ENCODE measurements at regions not wholly inside any gene's neighbourhood (a gene's known extent, or its start where the extent isn't known, plus 50 kb on each side); places are given as distances from the start of the nearest gene placed in this dataset.

GRCh38 chr12:131553096-131553777, 157.7 kb upstream of the SFSWAP start (continued):
- TF ChIP-seq RB1 (IDR thresholded peaks at IDR 0.05; ENCODE audit: low read depth) (no peak), BCOR (IDR thresholded peaks at IDR 0.05) (no peak), ZBTB17 (CRISPR knock-in tag; IDR thresholded peaks at IDR 0.05) (no peak), BDP1 (IDR thresholded peaks at IDR 0.05; ENCODE audit: insufficient read depth, insufficient read length) (no peak), NR2C1 (IDR thresholded peaks at IDR 0.05) (no peak), NR2C1 (tag; IDR thresholded peaks at IDR 0.05) (peak; percentile 59), PML (IDR thresholded peaks at IDR 0.05; ENCODE audit: low read length) (no peak), ZNF444 (CRISPR knock-in tag; IDR thresholded peaks at IDR 0.05) (no peak), USF2 (CRISPR knock-in tag; IDR thresholded peaks at IDR 0.05) (no peak), ARHGAP35 (IDR thresholded peaks at IDR 0.05; ENCODE audit: partially characterized antibody) (no peak), GTF2F1 (IDR thresholded peaks at IDR 0.05; ENCODE audit: low read depth, low read length) (no peak), ZNF830 (CRISPR knock-in tag; IDR thresholded peaks at IDR 0.05) (no peak), ZNF384 (IDR thresholded peaks at IDR 0.05; ENCODE audit: low read depth, low read length) (no peak), DIDO1 (tag; IDR thresholded peaks at IDR 0.05; ENCODE audit: low read depth) (no peak), ZNF354B (CRISPR knock-in tag; IDR thresholded peaks at IDR 0.05) (peak; percentile 25; the same call in 1 of the 2 replicates), ZNF165 (CRISPR knock-in tag; IDR thresholded peaks at IDR 0.05; ENCODE audit: borderline replicate concordance) (0 out of 2 replicates have a peak, but pooled peaks have one; percentile 43), MAFF (IDR thresholded peaks at IDR 0.05; ENCODE audit: low read length) (no peak), NCOA4 (IDR thresholded peaks at IDR 0.05; ENCODE audit: partially characterized antibody) (no peak), ZMIZ1 (IDR thresholded peaks at IDR 0.05; ENCODE audit: low read depth in 2 of 2, low read length in 2 of 2) (no peak), ZBTB49 (CRISPR knock-in tag; IDR thresholded peaks at IDR 0.05; ENCODE audit: borderline replicate concordance) (no peak), FOXM1 (IDR thresholded peaks at IDR 0.05; ENCODE audit: low read depth) (no peak), FOXM1 (CRISPR knock-in tag; IDR thresholded peaks at IDR 0.05; ENCODE audit: low read depth) (no peak), SPI1 (IDR thresholded peaks at IDR 0.05; ENCODE audit: borderline replicate concordance, low read depth, low read length) (no peak), CGGBP1 (CRISPR knock-in tag; IDR thresholded peaks at IDR 0.05) (no peak), ZNF445 (CRISPR knock-in tag; IDR thresholded peaks at IDR 0.05; ENCODE audit: low read depth) (no peak), ERF (CRISPR knock-in tag; IDR thresholded peaks at IDR 0.05) (no peak)
